HEK293 (cell line): ENCODE measurements at regions not wholly inside any gene's neighbourhood (a gene's known extent, or its start where the extent isn't known, plus 50 kb on each side); places are given as distances from the start of the nearest gene placed in this dataset.

ENCODE experiments used
- CTCF ChIA-PET: fragments of 350-600 bp; formaldehyde crosslinking; extraction: SDS; loops from one replicate; lab custom pipeline; 2021; ENCODE audit warnings: antibody characterized with exemption; lab: Yijun Ruan, JAX
- POLR2A ChIA-PET: fragments of 300-600 bp; formaldehyde crosslinking; extraction: SDS; loops from one replicate; lab custom pipeline; 2020; ENCODE audit warnings: antibody characterized with exemption, inconsistent platforms; lab: Yijun Ruan, JAX
- H3K27ac ChIP-seq: fragments of 200-500 bp; sonication (Bioruptor generic); 2 replicates; pipeline ENCODE4 v1.5.1; 2014; ENCODE audit warnings: low read depth, low read length, control low read depth, inconsistent platforms; ENCODE audit errors: extremely low read depth
- H3K36me3 ChIP-seq, 2 experiments: fragments of 200-500 bp in 1 of 2; sonication (Bioruptor generic) in 1 of 2; 1 replicate in 1 of 2; 2 replicates in 1 of 2; pipeline ENCODE4 v1.5.1; 2014 to 2017; ENCODE audit warnings: inconsistent platforms in 2 of 2, low read length in 2 of 2; ENCODE audit not compliant: control insufficient read depth in 2 of 2, insufficient read depth in 1 of 2
- H3K4me1 ChIP-seq: fragments of 200-500 bp; sonication (Bioruptor generic); 2 replicates; pipeline ENCODE4 v1.5.1; 2014; ENCODE audit warnings: mild to moderate bottlenecking, low read length, inconsistent platforms; ENCODE audit not compliant: control insufficient read depth, insufficient read depth
- H3K4me3 ChIP-seq: 2 replicates; pipeline ENCODE4 v1.5.1; 2011; ENCODE audit warnings: low read depth, mild to moderate bottlenecking, control low read depth, low read length, moderate library complexity
- H3K9me3 ChIP-seq: fragments of 200-500 bp; sonication (Bioruptor generic); 2 replicates; pipeline ENCODE4 v1.5.1; 2014; ENCODE audit warnings: low read depth, low read length, inconsistent platforms; ENCODE audit not compliant: control insufficient read depth, insufficient read depth
- GLI2 ChIP-seq: fragments of 450-650 bp; formaldehyde crosslinking; IDR thresholded peaks from 2 replicates; pipeline ENCODE4; 2017; ENCODE audit warnings: missing biosample characterization, missing genetic modification characterization, low read depth, borderline replicate concordance
- KLF9 ChIP-seq: fragments of 450-650 bp; formaldehyde crosslinking; IDR thresholded peaks from 2 replicates; pipeline ENCODE4 v1.5.1; 2016; ENCODE audit warnings: missing biosample characterization, missing genetic modification characterization, low read depth
- MEIS1 ChIP-seq: sonication (generic); formaldehyde crosslinking; IDR thresholded peaks from 2 replicates; pipeline ENCODE4 v1.8.1; 2022; ENCODE audit warnings: missing genetic modification reagents, mild to moderate bottlenecking, borderline replicate concordance
- PRDM1 ChIP-seq: fragments of 450-650 bp; formaldehyde crosslinking; IDR thresholded peaks from 2 replicates; pipeline ENCODE4; 2016; ENCODE audit warnings: missing biosample characterization, missing genetic modification characterization
- RBAK ChIP-seq: fragments of 450-650 bp; formaldehyde crosslinking; IDR thresholded peaks from 2 replicates; pipeline ENCODE4 v1.5.1; 2016; ENCODE audit warnings: missing biosample characterization, missing genetic modification characterization
- YY2 ChIP-seq: fragments of 450-650 bp; formaldehyde crosslinking; IDR thresholded peaks from 2 replicates; pipeline ENCODE4 v1.5.1; 2016; ENCODE audit warnings: missing biosample characterization, missing genetic modification characterization
- ZBTB6 ChIP-seq: fragments of 450-650 bp; formaldehyde crosslinking; IDR thresholded peaks from 2 replicates; pipeline ENCODE4 v1.5.1; 2017; ENCODE audit warnings: missing biosample characterization, missing genetic modification characterization
- ZBTB7A ChIP-seq: fragments of 450-650 bp; formaldehyde crosslinking; IDR thresholded peaks from 2 replicates; pipeline ENCODE4 v1.5.1; 2016; ENCODE audit warnings: low read depth, missing biosample characterization, missing genetic modification characterization
- ZBTB8A ChIP-seq: fragments of 450-650 bp; formaldehyde crosslinking; IDR thresholded peaks from 2 replicates; pipeline ENCODE4 v1.5.1; 2016; ENCODE audit warnings: missing biosample characterization, missing genetic modification characterization
- ZNF138 ChIP-seq: fragments of 450-650 bp; formaldehyde crosslinking; IDR thresholded peaks from 2 replicates; pipeline ENCODE4 v1.5.1; 2016; ENCODE audit warnings: missing biosample characterization, missing genetic modification characterization, borderline replicate concordance
- ZNF140 ChIP-seq: fragments of 450-650 bp; formaldehyde crosslinking; IDR thresholded peaks from 2 replicates; pipeline ENCODE4 v1.5.1; 2016; ENCODE audit warnings: missing biosample characterization, missing genetic modification characterization
- ZNF202 ChIP-seq: fragments of 450-650 bp; formaldehyde crosslinking; IDR thresholded peaks from 2 replicates; pipeline ENCODE4 v1.5.1; 2016; ENCODE audit warnings: missing biosample characterization, missing genetic modification characterization, borderline replicate concordance
- ZNF214 ChIP-seq: fragments of 450-650 bp; formaldehyde crosslinking; IDR thresholded peaks from 2 replicates; pipeline ENCODE4 v1.5.1; 2017; ENCODE audit warnings: missing biosample characterization, mild to moderate bottlenecking, missing genetic modification characterization, borderline replicate concordance
- ZNF266 ChIP-seq: fragments of 450-650 bp; formaldehyde crosslinking; IDR thresholded peaks from 2 replicates; pipeline ENCODE4 v1.5.1; 2016; ENCODE audit warnings: missing biosample characterization, missing genetic modification characterization, low read depth
- ZNF350 ChIP-seq: fragments of 450-650 bp; formaldehyde crosslinking; IDR thresholded peaks from 2 replicates; pipeline ENCODE4 v1.5.0; 2017; ENCODE audit warnings: missing biosample characterization, mild to moderate bottlenecking, missing genetic modification characterization
- ZNF391 ChIP-seq: fragments of 450-650 bp; formaldehyde crosslinking; IDR thresholded peaks from 2 replicates; pipeline ENCODE4 v1.5.1; 2016; ENCODE audit warnings: low read depth, missing biosample characterization, missing genetic modification characterization, borderline replicate concordance
- ZNF416 ChIP-seq: fragments of 450-650 bp; formaldehyde crosslinking; IDR thresholded peaks from 2 replicates; pipeline ENCODE4 v1.5.1; 2016; ENCODE audit warnings: missing biosample characterization, missing genetic modification characterization
- ZNF449 ChIP-seq: fragments of 450-650 bp; formaldehyde crosslinking; IDR thresholded peaks from 2 replicates; pipeline ENCODE4 v1.5.1; 2017; ENCODE audit warnings: missing biosample characterization, mild to moderate bottlenecking, missing genetic modification characterization, moderate library complexity
- ZNF571 ChIP-seq: fragments of 450-650 bp; formaldehyde crosslinking; IDR thresholded peaks from 2 replicates; pipeline ENCODE4 v1.5.0; 2017; ENCODE audit warnings: missing biosample characterization, missing genetic modification characterization
- ZNF580 ChIP-seq: fragments of 450-650 bp; formaldehyde crosslinking; IDR thresholded peaks from 2 replicates; pipeline ENCODE4 v1.5.1; 2016; ENCODE audit warnings: missing biosample characterization, missing genetic modification characterization
- ZNF610 ChIP-seq: fragments of 450-650 bp; formaldehyde crosslinking; IDR thresholded peaks from 2 replicates; pipeline ENCODE4 v1.5.1; 2016; ENCODE audit warnings: missing biosample characterization, missing genetic modification characterization, borderline replicate concordance
- ZNF623 ChIP-seq: fragments of 450-650 bp; formaldehyde crosslinking; IDR thresholded peaks from 2 replicates; pipeline ENCODE4 v1.5.1; 2016; ENCODE audit warnings: missing biosample characterization, missing genetic modification characterization
- ZNF830 ChIP-seq: fragments of 450-650 bp; IDR thresholded peaks from 2 replicates; pipeline ENCODE4 v1.5.0; 2018; ENCODE audit warnings: missing biosample characterization, missing genetic modification characterization, low read depth, mild to moderate bottlenecking, moderate library complexity
- ZSCAN16 ChIP-seq: fragments of 450-650 bp; formaldehyde crosslinking; IDR thresholded peaks from 2 replicates; pipeline ENCODE4 v1.5.1; 2016; ENCODE audit warnings: missing biosample characterization, missing genetic modification characterization
- TF ChIP-seq, protein P1 (sequence below): fragments of 450-650 bp; formaldehyde crosslinking; IDR thresholded peaks from 2 replicates; pipeline ENCODE4 v1.5.1; 2016; ENCODE audit warnings: missing biosample characterization, missing genetic modification characterization
- TF ChIP-seq, protein P2 (sequence below): fragments of 450-650 bp; formaldehyde crosslinking; IDR thresholded peaks from 2 replicates; pipeline ENCODE4 v1.5.1; 2016; ENCODE audit warnings: missing biosample characterization, missing genetic modification characterization
- TF ChIP-seq, protein P3 (sequence below): fragments of 450-650 bp; formaldehyde crosslinking; IDR thresholded peaks from 2 replicates; pipeline ENCODE4 v1.5.1; 2017; ENCODE audit warnings: missing biosample characterization, missing genetic modification characterization
- TF ChIP-seq, protein P4 (sequence below): fragments of 450-650 bp; IDR thresholded peaks from 2 replicates; pipeline ENCODE4 v1.5.1; 2018; ENCODE audit warnings: missing biosample characterization, missing genetic modification characterization

DNA sequence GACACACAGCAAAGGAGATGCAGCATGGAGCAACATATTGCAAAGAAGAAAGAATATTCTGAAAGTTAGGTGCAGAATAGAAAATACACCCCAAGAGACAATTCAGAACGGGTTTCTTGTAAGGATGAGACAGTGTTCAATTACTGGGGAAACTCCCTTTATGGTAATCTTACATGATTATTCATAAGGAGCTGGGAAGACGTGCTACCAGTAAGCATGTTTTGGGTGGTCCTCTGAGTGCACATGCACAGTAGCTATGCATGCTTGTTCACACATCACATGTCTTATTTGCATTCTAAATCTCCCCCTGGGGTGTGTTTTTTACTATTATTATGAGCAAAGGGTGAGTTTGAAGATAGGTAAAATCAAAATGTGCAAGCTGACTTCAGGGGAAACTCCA is 1448.8 kb downstream of the TECRL start (continued):
- TF ChIP-seq ZNF138 (no peak), ZNF140 (tag by site-specific recombination) (no peak), ZBTB7A (tag by site-specific recombination) (no peak), ZNF266 (tag by site-specific recombination) (no peak), ZNF830 (tag by site-specific recombination) (no peak), ZSCAN16 (no peak), ZNF350 (tag by site-specific recombination) (no peak), ZNF416 (tag by site-specific recombination) (no peak), ZNF580 (tag by site-specific recombination) (no peak), MEIS1 (CRISPR knock-in tag) (no peak), ZNF391 (tag by site-specific recombination) (no peak)
- TF ChIP-seq, all 188 proteins: peak for 0

- Histone ChIP-seq H3K4me1 (no peaks in the 10 kb centered on the region), H3K36me3 (no peaks in the 10 kb centered on the region), H3K9me3 (no peaks in the 10 kb centered on the region), H3K27ac (no peak overlapping the region), H3K4me3 (no peak overlapping the region)
- CTCF ChIA-PET: no interaction called here
- POLR2A ChIA-PET: no interaction called here
- TF ChIP-seq KLF9 (tag by site-specific recombination) (no peak), YY2 (tag by site-specific recombination) (no peak), ZNF449 (tag by site-specific recombination) (no peak), ZNF214 (no peak), ZNF571 (tag by site-specific recombination) (no peak), PRDM1 (tag by site-specific recombination) (no peak), ZNF202 (tag by site-specific recombination) (no peak), ZNF266 (tag by site-specific recombination) (no peak), ZBTB8A (tag by site-specific recombination) (no peak), ZNF623 (tag by site-specific recombination) (no peak), ZNF610 (tag by site-specific recombination) (no peak), ZBTB6 (tag by site-specific recombination) (no peak), GLI2 (tag by site-specific recombination) (no peak), ZSCAN16 (no peak), RBAK (tag by site-specific recombination) (no peak)
- TF ChIP-seq, protein P1, sequence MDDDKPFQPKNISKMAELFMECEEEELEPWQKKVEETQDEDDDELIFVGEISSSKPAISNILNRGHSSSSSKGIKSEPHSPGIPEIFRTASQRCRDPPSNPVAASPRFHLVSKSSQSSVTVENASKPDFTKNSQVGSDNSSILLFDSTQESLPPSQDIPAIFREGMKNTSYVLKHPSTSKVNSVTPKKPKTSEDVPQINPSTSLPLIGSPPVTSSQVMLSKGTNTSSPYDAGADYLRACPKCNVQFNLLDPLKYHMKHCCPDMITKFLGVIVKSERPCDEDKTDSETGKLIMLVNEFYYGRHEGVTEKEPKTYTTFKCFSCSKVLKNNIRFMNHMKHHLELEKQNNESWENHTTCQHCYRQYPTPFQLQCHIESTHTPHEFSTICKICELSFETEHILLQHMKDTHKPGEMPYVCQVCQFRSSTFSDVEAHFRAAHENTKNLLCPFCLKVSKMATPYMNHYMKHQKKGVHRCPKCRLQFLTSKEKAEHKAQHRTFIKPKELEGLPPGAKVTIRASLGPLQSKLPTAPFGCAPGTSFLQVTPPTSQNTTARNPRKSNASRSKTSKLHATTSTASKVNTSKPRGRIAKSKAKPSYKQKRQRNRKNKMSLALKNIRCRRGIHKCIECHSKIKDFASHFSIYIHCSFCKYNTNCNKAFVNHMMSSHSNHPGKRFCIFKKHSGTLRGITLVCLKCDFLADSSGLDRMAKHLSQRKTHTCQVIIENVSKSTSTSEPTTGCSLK (tag by site-specific recombination): no peak
- TF ChIP-seq, protein P2, sequence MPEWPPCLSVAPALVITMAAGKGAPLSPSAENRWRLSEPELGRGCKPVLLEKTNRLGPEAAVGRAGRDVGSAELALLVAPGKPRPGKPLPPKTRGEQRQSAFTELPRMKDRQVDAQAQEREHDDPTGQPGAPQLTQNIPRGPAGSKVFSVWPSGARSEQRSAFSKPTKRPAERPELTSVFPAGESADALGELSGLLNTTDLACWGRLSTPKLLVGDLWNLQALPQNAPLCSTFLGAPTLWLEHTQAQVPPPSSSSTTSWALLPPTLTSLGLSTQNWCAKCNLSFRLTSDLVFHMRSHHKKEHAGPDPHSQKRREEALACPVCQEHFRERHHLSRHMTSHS (tag by site-specific recombination): no peak
- TF ChIP-seq, protein P3, sequence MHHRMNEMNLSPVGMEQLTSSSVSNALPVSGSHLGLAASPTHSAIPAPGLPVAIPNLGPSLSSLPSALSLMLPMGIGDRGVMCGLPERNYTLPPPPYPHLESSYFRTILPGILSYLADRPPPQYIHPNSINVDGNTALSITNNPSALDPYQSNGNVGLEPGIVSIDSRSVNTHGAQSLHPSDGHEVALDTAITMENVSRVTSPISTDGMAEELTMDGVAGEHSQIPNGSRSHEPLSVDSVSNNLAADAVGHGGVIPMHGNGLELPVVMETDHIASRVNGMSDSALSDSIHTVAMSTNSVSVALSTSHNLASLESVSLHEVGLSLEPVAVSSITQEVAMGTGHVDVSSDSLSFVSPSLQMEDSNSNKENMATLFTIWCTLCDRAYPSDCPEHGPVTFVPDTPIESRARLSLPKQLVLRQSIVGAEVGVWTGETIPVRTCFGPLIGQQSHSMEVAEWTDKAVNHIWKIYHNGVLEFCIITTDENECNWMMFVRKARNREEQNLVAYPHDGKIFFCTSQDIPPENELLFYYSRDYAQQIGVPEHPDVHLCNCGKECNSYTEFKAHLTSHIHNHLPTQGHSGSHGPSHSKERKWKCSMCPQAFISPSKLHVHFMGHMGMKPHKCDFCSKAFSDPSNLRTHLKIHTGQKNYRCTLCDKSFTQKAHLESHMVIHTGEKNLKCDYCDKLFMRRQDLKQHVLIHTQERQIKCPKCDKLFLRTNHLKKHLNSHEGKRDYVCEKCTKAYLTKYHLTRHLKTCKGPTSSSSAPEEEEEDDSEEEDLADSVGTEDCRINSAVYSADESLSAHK (tag by site-specific recombination): no peak
- TF ChIP-seq, protein P4, sequence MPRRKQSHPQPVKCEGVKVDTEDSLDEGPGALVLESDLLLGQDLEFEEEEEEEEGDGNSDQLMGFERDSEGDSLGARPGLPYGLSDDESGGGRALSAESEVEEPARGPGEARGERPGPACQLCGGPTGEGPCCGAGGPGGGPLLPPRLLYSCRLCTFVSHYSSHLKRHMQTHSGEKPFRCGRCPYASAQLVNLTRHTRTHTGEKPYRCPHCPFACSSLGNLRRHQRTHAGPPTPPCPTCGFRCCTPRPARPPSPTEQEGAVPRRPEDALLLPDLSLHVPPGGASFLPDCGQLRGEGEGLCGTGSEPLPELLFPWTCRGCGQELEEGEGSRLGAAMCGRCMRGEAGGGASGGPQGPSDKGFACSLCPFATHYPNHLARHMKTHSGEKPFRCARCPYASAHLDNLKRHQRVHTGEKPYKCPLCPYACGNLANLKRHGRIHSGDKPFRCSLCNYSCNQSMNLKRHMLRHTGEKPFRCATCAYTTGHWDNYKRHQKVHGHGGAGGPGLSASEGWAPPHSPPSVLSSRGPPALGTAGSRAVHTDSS (tag by site-specific recombination): no peak
Observed at GRCh38 chr4:62953752-62954151, 1455.5 kb downstream of the TECRL start.
